GM21526 (cell line): ENCODE measurements at regions not wholly inside any gene's neighbourhood (a gene's known extent, or its start where the extent isn't known, plus 50 kb on each side); places are given as distances from the start of the nearest gene placed in this dataset.
"Not testable (repeated sequence)": the region's sequence is repeated elsewhere in the genome, so short reads cannot be mapped to it uniquely, and the experiment has no call there.

Experiments used
- ATAC-seq: cut with Tn5 transposase; IDR thresholded peaks from one replicate; pipeline ENCODE4 v1.9.1; 2021; ENCODE audit warnings: moderate library complexity; ENCODE audit not compliant: unreplicated experiment, low FRiP score

GRCh38 chr1:166304131-166304530 lies 137.3 kb upstream of the FAM78B start:
- ATAC-seq, result no peak

GRCh38 chr1:166305371-166305770 lies 138.6 kb upstream of the FAM78B start:
- ATAC-seq, result no peak

- no peak for ATAC-seq
Measured at GRCh38 chr1:166307261-166308188, 140.7 kb upstream of the FAM78B start.

GRCh38 chr1:166316306-166316705 lies 149.5 kb upstream of the FAM78B start:
- ATAC-seq, result not testable (repeated sequence)

- no peak for ATAC-seq
Measured at GRCh38 chr1:166322470-166322869, 155.7 kb upstream of the FAM78B start.

GRCh38 chr1:166327886-166328285 lies 161.1 kb upstream of the FAM78B start:
- no peak for ATAC-seq

- no peak for ATAC-seq
Measured at GRCh38 chr1:166328956-166329355, 162.2 kb upstream of the FAM78B start.

GRCh38 chr1:166330096-166330495 lies 163.3 kb upstream of the FAM78B start:
- ATAC-seq, result no peak

- no peak for ATAC-seq
Measured at GRCh38 chr1:166338105-166338504, 171.3 kb upstream of the FAM78B start.

- ATAC-seq, result no peak
Measured at GRCh38 chr1:166340709-166341108, 173.9 kb upstream of the FAM78B start.

- no peak for ATAC-seq
Measured at GRCh38 chr1:166343276-166343675, 176.5 kb upstream of the FAM78B start.

GRCh38 chr1:166350490-166350889 lies 183.7 kb upstream of the FAM78B start:
- no peak for ATAC-seq

- no peak for ATAC-seq
Measured at GRCh38 chr1:166351676-166352075, 184.9 kb upstream of the FAM78B start.

- ATAC-seq, result no peak
Measured at GRCh38 chr1:166353213-166353612, 186.4 kb upstream of the FAM78B start.

- no peak for ATAC-seq
Measured at GRCh38 chr1:166354406-166354805, 187.6 kb upstream of the FAM78B start.

- no peak for ATAC-seq
Measured at GRCh38 chr1:166365081-166365480, 198.3 kb upstream of the FAM78B start.

GRCh38 chr1:166368030-166368429 lies 201.2 kb upstream of the FAM78B start:
- no peak for ATAC-seq

- ATAC-seq, result no peak
Measured at GRCh38 chr1:166377896-166378295, 211.1 kb upstream of the FAM78B start.

GRCh38 chr1:166378805-166379204 lies 212.0 kb upstream of the FAM78B start:
- ATAC-seq, result no peak

GRCh38 chr1:166379447-166379846 lies 212.6 kb upstream of the FAM78B start:
- ATAC-seq, result no peak

- ATAC-seq, result no peak
Measured at GRCh38 chr1:166383137-166383536, 216.3 kb upstream of the FAM78B start.

- no peak for ATAC-seq
Measured at GRCh38 chr1:166383635-166384346, 217.0 kb upstream of the FAM78B start.
